B cell (primary cell): ENCODE measurements at regions not wholly inside any gene's neighbourhood (a gene's known extent, or its start where the extent isn't known, plus 50 kb on each side); places are given as distances from the start of the nearest gene placed in this dataset.
"Not testable (repeated sequence)": the region's sequence is repeated elsewhere in the genome, so short reads cannot be mapped to it uniquely, and the experiment has no call there.

Experiments
- ATAC-seq: fragments of 200-7000 bp; cut with Tn5 transposase; one replicate; pipeline ENCODE4 v1.10.0; 2021; ENCODE audit warnings: low read depth, mild to moderate bottlenecking, moderate number of reproducible peaks, moderate library complexity
- CTCF ChIA-PET: fragments of 350-600 bp; sonication (Branson Sonifier 250); formaldehyde crosslinking; loops from one replicate; lab custom pipeline; 2021; ENCODE audit warnings: antibody characterized with exemption, inconsistent platforms; lab: Charles Lee
- POLR2A ChIA-PET: fragments of 350-600 bp; sonication (Branson Sonifier 250); formaldehyde crosslinking; loops from one replicate; lab custom pipeline; 2021; ENCODE audit warnings: antibody characterized with exemption; lab: Charles Lee
- DNase-seq: peaks from one replicate; pipeline ENCODE4 v3.0.0; 2013
- H2AFZ ChIP-seq: 2 replicates; pipeline ENCODE4 v1.6.1; 2012; ENCODE audit warnings: mild to moderate bottlenecking, low read depth, low read length; ENCODE audit not compliant: insufficient read depth, poor library complexity, severe bottlenecking
- H3K27ac ChIP-seq, 2 donors: 1 replicate in 1 of 2; 2 replicates in 1 of 2; pipeline ENCODE4 v1.5.1; 2012 to 2013; ENCODE audit warnings: low read length in 2 of 2, mild to moderate bottlenecking in 2 of 2, moderate library complexity in 1 of 2
- H3K27me3 ChIP-seq, 4 experiments: fragments of 200-600 bp in 1 of 4; sonication (generic) in 1 of 4; replicated peaks in 1 of 4; 1 replicate in 2 of 4; 2 replicates in 2 of 4; pipeline versions ENCODE4 v1.6.1 to v1.7.0; 2013 to 2016; ENCODE audit warnings: low read length in 3 of 4, mild to moderate bottlenecking in 2 of 4, mixed read lengths in 1 of 4, moderate library complexity in 1 of 4; ENCODE audit not compliant: insufficient read depth in 4 of 4, control insufficient read depth in 3 of 4; ENCODE audit errors: control extremely low read depth in 1 of 4
- H3K36me3 ChIP-seq, 2 experiments: replicated peaks in 1 of 2; 1 replicate in 1 of 2; 2 replicates in 1 of 2; pipeline versions ENCODE4 v1.6.1 to v1.7.1; 2013; ENCODE audit warnings: low read length in 1 of 2; ENCODE audit not compliant: insufficient read depth in 2 of 2, control insufficient read depth in 1 of 2; ENCODE audit errors: control extremely low read depth in 1 of 2, extremely low read depth in 1 of 2
- H3K4me1 ChIP-seq, 2 donors: fragments of 200-600 bp in 1 of 2; sonication (generic) in 1 of 2; 1 replicate in 1 of 2; 2 replicates in 1 of 2; pipeline versions ENCODE4 v1.5.1 to v1.6.1; 2013 to 2017; ENCODE audit warnings: low read length in 2 of 2; ENCODE audit not compliant: control insufficient read depth in 2 of 2, insufficient read depth in 2 of 2
- H3K4me2 ChIP-seq: replicated peaks from 2 replicates; pipeline ENCODE3; 2012; ENCODE audit warnings: mild to moderate bottlenecking, low read depth, low read length; ENCODE audit not compliant: poor library complexity, severe bottlenecking
- H3K4me3 ChIP-seq, 5 experiments: fragments of 200-600 bp in 1 of 5; sonication (generic) in 1 of 5; 1 replicate in 3 of 5; 2 replicates in 2 of 5; pipeline versions ENCODE4 v1.5.1 to v1.7.0; 2011 to 2016; ENCODE audit warnings: low read length in 4 of 5, mild to moderate bottlenecking in 4 of 5, low read depth in 2 of 5, control low read depth in 1 of 5, moderate library complexity in 1 of 5; ENCODE audit not compliant: insufficient read depth in 1 of 5; ENCODE audit errors: control extremely low read depth in 1 of 5, extremely low read depth in 1 of 5
- H3K79me2 ChIP-seq: fragments of 200-600 bp; sonication (generic); one replicate; pipeline ENCODE4 v1.6.0; 2016; ENCODE audit warnings: low read length; ENCODE audit not compliant: control insufficient read depth, insufficient read depth
- H3K9ac ChIP-seq: fragments of 200-600 bp; sonication (generic); 2 replicates; pipeline ENCODE4 v1.6.1; 2017; ENCODE audit warnings: mild to moderate bottlenecking, low read length, moderate library complexity
- H3K9me3 ChIP-seq, 3 donors: one replicate each; pipeline versions ENCODE4 v1.6.1 to v1.7.1; 2013; ENCODE audit warnings: low read length in 2 of 3; ENCODE audit not compliant: control insufficient read depth in 2 of 3, insufficient read depth in 1 of 3; ENCODE audit errors: control extremely low read depth in 1 of 3
- H4K20me1 ChIP-seq: 2 replicates; pipeline ENCODE4 v1.6.0; 2012; ENCODE audit warnings: mild to moderate bottlenecking, low read length; ENCODE audit not compliant: insufficient read depth, control insufficient read depth, poor library complexity, severe bottlenecking
- H3K27ac Mint-ChIP-seq: one replicate; pipeline ENCODE4 v1.8.0; 2021; ENCODE audit warnings: mixed read lengths
- H3K27me3 Mint-ChIP-seq: one replicate; pipeline ENCODE4 v1.8.0; 2021; ENCODE audit warnings: mixed read lengths
- H3K4me1 Mint-ChIP-seq: one replicate; pipeline ENCODE4 v1.8.0; 2021; ENCODE audit warnings: mixed read lengths
- H3K4me3 Mint-ChIP-seq: one replicate; pipeline ENCODE4 v1.8.0; 2021; ENCODE audit warnings: mixed read lengths
- H3K9me3 Mint-ChIP-seq: one replicate; pipeline ENCODE4 v1.8.0; 2022; ENCODE audit warnings: mixed read lengths; ENCODE audit not compliant: insufficient read depth
- CTCF ChIP-seq: fragments of 200-600 bp; IDR thresholded peaks from one replicate; pipeline ENCODE4 v1.8.0; 2022; ENCODE audit warnings: antibody characterized with exemption, mild to moderate bottlenecking
- EZH2 ChIP-seq: IDR thresholded peaks from 2 replicates; pipeline ENCODE4 v1.6.1; 2012; ENCODE audit warnings: borderline replicate concordance, low read depth, mild to moderate bottlenecking, moderate library complexity, low read length; ENCODE audit not compliant: insufficient read depth, poor library complexity, severe bottlenecking
- WGBS: methylation state at CpG from one replicate; pipeline ENCODE4 v1.1.5; 2013; ENCODE audit warnings: missing lambda C conversion rate; ENCODE audit not compliant: insufficient coverage; 5-methylcytosine and 5-hydroxymethylcytosine counted together
- intact Hi-C: fragments of 100-400 bp; cut with micrococcal nuclease; formaldehyde crosslinking; loops from one replicate; pipeline ENCODE4 v1.10.0; 2022

- no peak overlapping the region for H3K9ac ChIP-seq
- H3K27me3 ChIP-seq = no peaks in the 10 kb centered on the region
- no peak overlapping the region for H3K4me2 ChIP-seq
- no peak overlapping the region for H2AFZ ChIP-seq
- no peaks in the 10 kb centered on the region for H3K79me2 ChIP-seq
- ATAC-seq (no peak), DNase-seq (no peak)
- H3K4me1 Mint-ChIP-seq = no peaks in the 10 kb centered on the region
- no peaks in the 10 kb centered on the region for H4K20me1 ChIP-seq
- H3K27me3 Mint-ChIP-seq = no peaks in the 10 kb centered on the region
- H3K4me3 ChIP-seq = no peak overlapping the region
- TF ChIP-seq CTCF (no peak), EZH2 (no peak)
- no peak overlapping the region for H3K27ac ChIP-seq
- H3K27ac Mint-ChIP-seq = no peak overlapping the region
- H3K9me3 ChIP-seq = peaks cover 0 to 51% (median 10%) of the 10 kb centered on the region in 3 donors
- no peak overlapping the region for H3K4me3 Mint-ChIP-seq
- WGBS = 93% methylated on average over 10 of the region's 12 CpGs
- H3K4me1 ChIP-seq = no peaks in the 10 kb centered on the region
- H3K36me3 ChIP-seq = no peaks in the 10 kb centered on the region
- intact Hi-C loops = no loop called here
- ChIA-PET POLR2A (no interaction called here), CTCF (no interaction called here)
- peaks cover 4% of the 10 kb centered on the region for H3K9me3 Mint-ChIP-seq
Observed at GRCh38 chr19:28999724-29000433, 213.1 kb downstream of the UQCRFS1 start.

GRCh38 chr19:28998974-28999373, 214.0 kb downstream of the UQCRFS1 start:
- Mint-ChIP-seq H3K27me3 (no peaks in the 10 kb centered on the region), H3K4me3 (no peak overlapping the region), H3K9me3 (peaks cover 6% of the 10 kb centered on the region), H3K4me1 (no peaks in the 10 kb centered on the region), H3K27ac (no peak overlapping the region)
- Histone ChIP-seq H3K4me1 (no peaks in the 10 kb centered on the region), H3K36me3 (no peaks in the 10 kb centered on the region), H2AFZ (no peak overlapping the region), H4K20me1 (no peaks in the 10 kb centered on the region), H3K9me3 (peaks cover 0 to 51% (median 16%) of the 10 kb centered on the region in 3 donors), H3K9ac (no peak overlapping the region), H3K79me2 (no peaks in the 10 kb centered on the region), H3K27me3 (no peaks in the 10 kb centered on the region), H3K4me3 (no peak overlapping the region), H3K27ac (no peak overlapping the region), H3K4me2 (no peak overlapping the region)
- ATAC-seq = no peak
- CTCF ChIA-PET = no interaction called here
- no peak for TF ChIP-seq CTCF
- no peak for TF ChIP-seq EZH2
- POLR2A ChIA-PET = no interaction called here
- intact Hi-C loops = no loop called here
- WGBS = 77% methylated on average over 6 of the region's 6 CpGs
- no peak for DNase-seq

- H3K36me3 ChIP-seq, H3K27ac ChIP-seq, POLR2A ChIA-PET, CTCF ChIA-PET, DNase-seq, H3K9ac ChIP-seq, H3K27me3 Mint-ChIP-seq, H3K79me2 ChIP-seq, H3K27ac Mint-ChIP-seq, H2AFZ ChIP-seq, H3K4me1 Mint-ChIP-seq, H3K27me3 ChIP-seq, H4K20me1 ChIP-seq, H3K4me3 Mint-ChIP-seq, ATAC-seq, H3K4me3 ChIP-seq, intact Hi-C loops, H3K4me2 ChIP-seq, H3K4me1 ChIP-seq: not testable (repeated sequence)
- 70% methylated on average over 2 of the region's 6 CpGs for WGBS
- peaks cover 13% of the 10 kb centered on the region for H3K9me3 Mint-ChIP-seq
- H3K9me3 ChIP-seq = peaks cover 0 to 51% (median 20%) of the 10 kb centered on the region in 3 donors
Observed at GRCh38 chr19:28997866-28998265, 215.1 kb downstream of the UQCRFS1 start.
